ENCODE measurements at regions not wholly inside any gene's neighbourhood (a gene's known extent, or its start where the extent isn't known, plus 50 kb on each side); places are given as distances from the start of the nearest gene placed in this dataset.

GRCh38 chr19:28531979-28532378, 681.0 kb downstream of the UQCRFS1 start:
- Histone ChIP-seq H3K27ac (ENCODE audit: extremely low read depth, low read depth, low read length) (no peak overlapping the region), H3K9me3 (ENCODE audit: control insufficient read depth, insufficient read depth, low read depth, low read length) (peaks cover 5% of the 10 kb centered on the region), H3K36me3 (ENCODE audit: control insufficient read depth in 2 of 2, insufficient read depth in 1 of 2, low read length in 2 of 2) (peaks cover 0 to 6% of the 10 kb centered on the region in 2 experiments; a peak in 2 of 3 replicates), H3K4me3 (ENCODE audit: low read depth, low read length) (no peak overlapping the region), H3K4me1 (ENCODE audit: control insufficient read depth, insufficient read depth, low read length) (no peaks in the 10 kb centered on the region)
- TF ChIP-seq ZNF433 (tag by site-specific recombination; IDR thresholded peaks at IDR 0.05; ENCODE audit: low read depth) (no peak), ZNF561 (tag by site-specific recombination; IDR thresholded peaks at IDR 0.05; ENCODE audit: borderline replicate concordance) (no peak), ZNF530 (tag by site-specific recombination; IDR thresholded peaks at IDR 0.05; ENCODE audit: low read depth) (no peak), ZNF2 (tag by site-specific recombination; IDR thresholded peaks at IDR 0.05) (no peak), ZNF623 (tag by site-specific recombination; IDR thresholded peaks at IDR 0.05) (no peak), ZNF398 (tag by site-specific recombination; IDR thresholded peaks at IDR 0.05) (no peak), ZNF335 (tag by site-specific recombination; conservative IDR thresholded peaks at IDR 0.05) (no peak), ZNF202 (tag by site-specific recombination; IDR thresholded peaks at IDR 0.05; ENCODE audit: borderline replicate concordance) (no peak), ZNF791 (tag by site-specific recombination; IDR thresholded peaks at IDR 0.05) (no peak), GLIS2 (tag by site-specific recombination; IDR thresholded peaks at IDR 0.05) (no peak), TCF7L2 (IDR thresholded peaks at IDR 0.05; ENCODE audit: borderline replicate concordance, low read depth, low read length) (no peak), ZNF624 (tag by site-specific recombination; IDR thresholded peaks at IDR 0.05) (no peak), ZNF266 (tag by site-specific recombination; IDR thresholded peaks at IDR 0.05; ENCODE audit: low read depth) (no peak), IKZF3 (tag by site-specific recombination; IDR thresholded peaks at IDR 0.05) (no peak), ZNF548 (tag by site-specific recombination; IDR thresholded peaks at IDR 0.05) (no peak), ZNF146 (tag by site-specific recombination; IDR thresholded peaks at IDR 0.05) (no peak), WT1 (tag by site-specific recombination; IDR thresholded peaks at IDR 0.05) (no peak), ZBTB20 (tag by site-specific recombination; IDR thresholded peaks at IDR 0.05) (no peak), ZNF747 (tag by site-specific recombination; IDR thresholded peaks at IDR 0.05) (no peak), ZNF48 (tag by site-specific recombination; IDR thresholded peaks at IDR 0.05) (no peak)
- ChIA-PET POLR2A (no interaction called here), CTCF (interaction anchor here (0.6 to 0.9 kb wide), 3 partner anchors 121 to 522 kb away, joined by 4 read pairs; no protein-coding TSS in a partner anchor)

- Histone ChIP-seq H3K4me3 (ENCODE audit: low read depth, low read length) (no peak overlapping the region), H3K27ac (ENCODE audit: extremely low read depth, low read depth, low read length) (no peak overlapping the region), H3K36me3 (ENCODE audit: control insufficient read depth in 2 of 2, insufficient read depth in 1 of 2, low read length in 2 of 2) (peaks cover 0 to 5% of the 10 kb centered on the region in 2 experiments; a peak in 1 of 3 replicates), H3K9me3 (ENCODE audit: control insufficient read depth, insufficient read depth, low read depth, low read length) (peaks cover 9% of the 10 kb centered on the region), H3K4me1 (ENCODE audit: control insufficient read depth, insufficient read depth, low read length) (no peaks in the 10 kb centered on the region)
- CTCF ChIA-PET, result no interaction called here
- POLR2A ChIA-PET, result no interaction called here
- TF ChIP-seq ZNF26 (tag by site-specific recombination; IDR thresholded peaks at IDR 0.05) (peak; percentile 71), ZSCAN5A (tag by site-specific recombination; IDR thresholded peaks at IDR 0.05) (no peak)
These were observed 682.4 kb downstream of the UQCRFS1 start for GRCh38 chr19:28530406-28531035.
